ENCODE measurements at regions not wholly inside any gene's neighbourhood (a gene's known extent, or its start where the extent isn't known, plus 50 kb on each side); places are given as distances from the start of the nearest gene placed in this dataset.

GRCh38 chr3:101172516-101172915, 147.9 kb downstream of the IMPG2 start:
- TF ChIP-seq EZH2 (IDR thresholded peaks at IDR 0.05) = no peak
- no peak for TF ChIP-seq FOXP2 (optimal IDR thresholded peaks at IDR 0.05; ENCODE audit: control extremely low read depth, extremely low read length, insufficient read depth)
- no peak for TF ChIP-seq POLR2AphosphoS5 (IDR thresholded peaks at IDR 0.05; ENCODE audit: borderline replicate concordance, low read depth, low read length)
- no peak overlapping the region for H3K9ac ChIP-seq (ENCODE audit: insufficient read length)
- H3K36me3 ChIP-seq (ENCODE audit: insufficient read depth, low read length) = no peaks in the 10 kb centered on the region
- H3K9me3 ChIP-seq (ENCODE audit: low read depth, low read length) = no peaks in the 10 kb centered on the region
- DNase-seq (ENCODE audit: low read depth, low spot score) = no peak
- H3K4me3 ChIP-seq = no peak overlapping the region
- H3K27ac ChIP-seq = no peak overlapping the region

- Histone ChIP-seq H3K9me3 (ENCODE audit: low read depth, low read length) (no peaks in the 10 kb centered on the region), H3K4me3 (no peak overlapping the region), H3K9ac (ENCODE audit: insufficient read length) (no peak overlapping the region), H3K36me3 (ENCODE audit: insufficient read depth, low read length) (no peaks in the 10 kb centered on the region), H3K27ac (no peak overlapping the region)
- TF ChIP-seq POLR2AphosphoS5 (IDR thresholded peaks at IDR 0.05; ENCODE audit: borderline replicate concordance, low read depth, low read length) (no peak), EZH2 (IDR thresholded peaks at IDR 0.05) (no peak), FOXP2 (optimal IDR thresholded peaks at IDR 0.05; ENCODE audit: control extremely low read depth, extremely low read length, insufficient read depth) (no peak)
- DNase-seq (ENCODE audit: low read depth, low spot score) = no peak
Observed at GRCh38 chr3:101171681-101172191, 148.6 kb downstream of the IMPG2 start.

- TF ChIP-seq POLR2AphosphoS5 (IDR thresholded peaks at IDR 0.05; ENCODE audit: borderline replicate concordance, low read depth, low read length) (no peak), FOXP2 (optimal IDR thresholded peaks at IDR 0.05; ENCODE audit: control extremely low read depth, extremely low read length, insufficient read depth) (no peak), EZH2 (IDR thresholded peaks at IDR 0.05) (no peak)
- DNase-seq (ENCODE audit: low read depth, low spot score) = no peak
Observed at GRCh38 chr3:101170806-101171558, 149.4 kb downstream of the IMPG2 start.

GRCh38 chr3:101170062-101170771, 150.2 kb downstream of the IMPG2 start:
- no peaks in the 10 kb centered on the region for H3K9me3 ChIP-seq (ENCODE audit: low read depth, low read length)
- no peaks in the 10 kb centered on the region for H3K36me3 ChIP-seq (ENCODE audit: insufficient read depth, low read length)
- no peak overlapping the region for H3K4me3 ChIP-seq
- no peak for DNase-seq (ENCODE audit: low read depth, low spot score)
- no peak overlapping the region for H3K9ac ChIP-seq (ENCODE audit: insufficient read length)
- H3K27ac ChIP-seq = no peak overlapping the region
- TF ChIP-seq EZH2 (IDR thresholded peaks at IDR 0.05) = no peak
- no peak for TF ChIP-seq FOXP2 (optimal IDR thresholded peaks at IDR 0.05; ENCODE audit: control extremely low read depth, extremely low read length, insufficient read depth)
- no peak for TF ChIP-seq POLR2AphosphoS5 (IDR thresholded peaks at IDR 0.05; ENCODE audit: borderline replicate concordance, low read depth, low read length)

More at GRCh38 chr3:101170806-101171558, 149.4 kb downstream of the IMPG2 start:
- H3K4me3 ChIP-seq = no peak overlapping the region
- H3K27ac ChIP-seq = no peak overlapping the region
- no peaks in the 10 kb centered on the region for H3K9me3 ChIP-seq (ENCODE audit: low read depth, low read length)
- H3K36me3 ChIP-seq (ENCODE audit: insufficient read depth, low read length) = no peaks in the 10 kb centered on the region
- H3K9ac ChIP-seq (ENCODE audit: insufficient read length) = no peak overlapping the region

GRCh38 chr3:101169516-101169915, 150.9 kb downstream of the IMPG2 start:
- Histone ChIP-seq H3K36me3 (ENCODE audit: insufficient read depth, low read length) (no peaks in the 10 kb centered on the region), H3K9ac (ENCODE audit: insufficient read length) (no peak overlapping the region), H3K9me3 (ENCODE audit: low read depth, low read length) (no peaks in the 10 kb centered on the region), H3K27ac (no peak overlapping the region), H3K4me3 (no peak overlapping the region)
- no peak for DNase-seq (ENCODE audit: low read depth, low spot score)
- TF ChIP-seq EZH2 (IDR thresholded peaks at IDR 0.05) (no peak), FOXP2 (optimal IDR thresholded peaks at IDR 0.05; ENCODE audit: control extremely low read depth, extremely low read length, insufficient read depth) (no peak), POLR2AphosphoS5 (IDR thresholded peaks at IDR 0.05; ENCODE audit: borderline replicate concordance, low read depth, low read length) (no peak)

DNA sequence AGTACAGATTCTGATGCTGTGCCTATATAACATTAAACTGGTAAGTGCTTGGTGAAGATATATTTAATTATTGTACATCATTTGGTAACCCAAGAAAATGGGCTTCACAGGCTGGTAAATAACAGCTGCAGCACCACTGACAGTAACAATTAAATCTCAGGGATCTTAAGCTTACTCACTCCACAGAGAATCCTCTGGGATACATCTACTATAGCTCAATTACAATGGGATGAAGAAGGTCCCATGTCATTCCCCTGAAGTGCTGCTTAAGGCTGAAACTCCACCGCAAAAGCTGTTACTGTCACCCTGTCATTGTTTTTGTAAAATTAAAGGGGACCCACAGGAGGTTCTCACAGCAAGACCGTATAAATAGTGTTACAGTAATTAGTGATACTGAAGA, 153.0 kb downstream of the IMPG2 start:
- no peak for TF ChIP-seq FOXP2 (optimal IDR thresholded peaks at IDR 0.05; ENCODE audit: control extremely low read depth, extremely low read length, insufficient read depth)
- TF ChIP-seq EZH2 (IDR thresholded peaks at IDR 0.05) = no peak
- TF ChIP-seq POLR2AphosphoS5 (IDR thresholded peaks at IDR 0.05; ENCODE audit: borderline replicate concordance, low read depth, low read length) = no peak
- no peak for DNase-seq (ENCODE audit: low read depth, low spot score)
- no peak overlapping the region for H3K4me3 ChIP-seq
- no peak overlapping the region for H3K27ac ChIP-seq
- no peaks in the 10 kb centered on the region for H3K36me3 ChIP-seq (ENCODE audit: insufficient read depth, low read length)
- no peak overlapping the region for H3K9ac ChIP-seq (ENCODE audit: insufficient read length)
- H3K9me3 ChIP-seq (ENCODE audit: low read depth, low read length) = no peaks in the 10 kb centered on the region

GRCh38 chr3:101166150-101166549, 154.2 kb downstream of the IMPG2 start:
- no peak overlapping the region for H3K27ac ChIP-seq
- no peaks in the 10 kb centered on the region for H3K9me3 ChIP-seq (ENCODE audit: low read depth, low read length)
- H3K9ac ChIP-seq (ENCODE audit: insufficient read length) = no peak overlapping the region
- no peak overlapping the region for H3K4me3 ChIP-seq
- no peak for DNase-seq (ENCODE audit: low read depth, low spot score)
- TF ChIP-seq FOXP2 (optimal IDR thresholded peaks at IDR 0.05; ENCODE audit: control extremely low read depth, extremely low read length, insufficient read depth) (no peak), EZH2 (IDR thresholded peaks at IDR 0.05) (no peak), POLR2AphosphoS5 (IDR thresholded peaks at IDR 0.05; ENCODE audit: borderline replicate concordance, low read depth, low read length) (no peak)
- H3K36me3 ChIP-seq (ENCODE audit: insufficient read depth, low read length) = no peaks in the 10 kb centered on the region

DNA sequence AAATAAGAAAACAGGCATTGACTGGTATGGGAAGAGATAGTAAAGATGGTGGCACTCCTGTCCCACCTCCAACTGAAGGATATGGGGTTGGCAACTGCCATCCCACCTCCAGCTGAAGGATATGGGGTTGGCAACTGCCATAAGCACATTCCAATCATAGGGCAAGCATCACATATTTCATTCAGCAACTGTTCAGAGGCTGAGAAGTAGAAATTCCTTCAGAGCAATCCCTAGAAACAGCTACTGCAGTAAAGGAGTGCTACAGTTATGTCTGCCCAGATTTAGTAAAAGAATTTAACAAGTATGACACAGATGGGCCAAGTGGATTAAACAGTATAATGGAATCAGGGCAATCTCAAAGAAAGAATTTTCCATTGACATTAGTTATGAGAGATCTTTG, 156.8 kb downstream of the IMPG2 start:
- no peaks in the 10 kb centered on the region for H3K9me3 ChIP-seq (ENCODE audit: low read depth, low read length)
- H3K27ac ChIP-seq = no peak overlapping the region
- no peak overlapping the region for H3K9ac ChIP-seq (ENCODE audit: insufficient read length)
- no peak for TF ChIP-seq FOXP2 (optimal IDR thresholded peaks at IDR 0.05; ENCODE audit: control extremely low read depth, extremely low read length, insufficient read depth)
- no peak for TF ChIP-seq POLR2AphosphoS5 (IDR thresholded peaks at IDR 0.05; ENCODE audit: borderline replicate concordance, low read depth, low read length)
- no peak for TF ChIP-seq EZH2 (IDR thresholded peaks at IDR 0.05)
- H3K4me3 ChIP-seq = no peak overlapping the region
- no peaks in the 10 kb centered on the region for H3K36me3 ChIP-seq (ENCODE audit: insufficient read depth, low read length)
- no peak for DNase-seq (ENCODE audit: low read depth, low spot score)

Measured in SK-N-MC (cell line).